Retinal pigment epithelial cell (primary cell): ENCODE measurements at regions not wholly inside any gene's neighbourhood (a gene's known extent, or its start where the extent isn't known, plus 50 kb on each side); places are given as distances from the start of the nearest gene placed in this dataset.
A peak's percentile ranks its signal among the peaks of the same experiment; 100 is the strongest.
"Not testable (repeated sequence)": the region's sequence is repeated elsewhere in the genome, so short reads cannot be mapped to it uniquely, and the experiment has no call there.

Experiments
- DNase-seq: peaks from one replicate; pipeline ENCODE4 v3.0.0-alpha.2; 2010; ENCODE audit warnings: low read depth
- H3K4me3 ChIP-seq: 2 replicates; pipeline ENCODE4 v1.5.1; 2011; ENCODE audit warnings: mild to moderate bottlenecking, low read length, control low read depth, moderate library complexity
- CTCF ChIP-seq: conservative IDR thresholded peaks from 2 replicates; pipeline ENCODE4 v1.5.1; 2011; ENCODE audit warnings: low read depth, low read length, control low read depth, inconsistent platforms

- DNase-seq, H3K4me3 ChIP-seq: not testable (repeated sequence)
Observed at GRCh38 chr5:34187441-34187840, 144.4 kb upstream of the C1QTNF3 start.

DNA sequence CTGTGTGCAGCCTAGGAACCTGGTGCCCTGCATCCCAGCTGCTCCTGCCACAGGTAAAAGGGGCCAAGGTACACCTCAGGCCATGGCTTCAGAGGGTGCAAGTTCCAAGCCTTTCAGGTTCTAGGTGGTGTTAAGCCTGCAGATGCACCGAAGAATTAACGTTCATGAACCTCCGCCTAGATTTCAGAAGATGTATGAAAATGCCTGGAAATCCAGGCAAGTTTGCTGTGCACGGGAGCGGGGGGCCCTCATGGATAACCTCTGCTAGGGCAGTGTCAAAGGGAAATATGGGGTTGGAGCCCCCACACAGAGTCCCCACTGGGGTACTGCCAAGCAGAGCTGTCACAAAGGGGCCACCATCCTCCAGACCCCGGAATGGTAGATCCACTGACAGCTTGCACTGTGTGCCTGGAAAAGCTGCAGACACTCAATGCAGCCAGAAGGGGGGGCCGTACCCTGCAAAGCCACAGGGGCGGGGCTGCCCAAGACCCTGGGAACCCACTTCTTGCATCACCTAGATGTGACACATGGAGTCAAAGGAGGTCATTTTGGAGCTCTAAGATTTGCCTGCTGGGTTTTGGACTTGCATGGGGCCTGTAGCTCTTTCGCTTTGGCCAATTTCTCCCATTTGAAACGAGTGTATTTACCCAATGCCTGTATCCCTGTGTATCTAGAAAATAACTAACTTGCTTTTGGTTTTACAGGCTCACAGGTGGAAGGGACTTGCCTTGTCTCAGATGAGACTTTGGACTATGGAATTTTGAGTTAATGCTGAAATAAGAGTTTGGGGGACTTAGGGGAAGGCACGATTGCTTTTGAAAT is 145.2 kb upstream of the C1QTNF3 start:
- H3K4me3 ChIP-seq, DNase-seq: not testable (repeated sequence)
- TF ChIP-seq CTCF: peak; percentile 53

GRCh38 chr5:34189246-34189645 is 146.2 kb upstream of the C1QTNF3 start:
- H3K4me3 ChIP-seq, DNase-seq: not testable (repeated sequence)

- H3K4me3 ChIP-seq, DNase-seq: not testable (repeated sequence)
Observed at GRCh38 chr5:34189752-34190411, 146.9 kb upstream of the C1QTNF3 start.

- not testable (repeated sequence) for DNase-seq, H3K4me3 ChIP-seq
Observed at GRCh38 chr5:34190466-34190865, 147.5 kb upstream of the C1QTNF3 start.

DNA sequence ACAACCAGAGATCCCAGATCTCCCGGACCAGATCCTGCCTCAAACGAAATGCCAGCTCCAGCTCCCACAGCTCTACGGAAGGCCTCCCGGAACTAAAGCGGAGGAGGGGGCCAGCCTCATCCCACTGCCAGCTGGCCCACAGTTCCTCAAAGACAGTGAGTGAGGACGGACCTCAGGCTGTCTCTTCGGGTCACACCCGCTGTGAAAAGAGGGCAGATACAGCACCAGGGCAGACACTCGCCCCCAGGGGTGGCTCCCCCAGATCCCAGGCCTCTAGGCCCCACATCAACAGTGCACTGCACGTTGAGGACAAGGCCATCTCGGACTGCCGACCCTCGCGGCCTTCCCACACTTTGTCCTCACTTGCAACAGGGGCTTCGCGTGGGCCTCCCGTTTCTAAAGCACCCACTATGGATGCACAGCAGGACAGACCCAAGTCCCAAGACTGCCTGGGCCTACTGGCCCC is 148.3 kb upstream of the C1QTNF3 start:
- DNase-seq, H3K4me3 ChIP-seq: not testable (repeated sequence)

DNA sequence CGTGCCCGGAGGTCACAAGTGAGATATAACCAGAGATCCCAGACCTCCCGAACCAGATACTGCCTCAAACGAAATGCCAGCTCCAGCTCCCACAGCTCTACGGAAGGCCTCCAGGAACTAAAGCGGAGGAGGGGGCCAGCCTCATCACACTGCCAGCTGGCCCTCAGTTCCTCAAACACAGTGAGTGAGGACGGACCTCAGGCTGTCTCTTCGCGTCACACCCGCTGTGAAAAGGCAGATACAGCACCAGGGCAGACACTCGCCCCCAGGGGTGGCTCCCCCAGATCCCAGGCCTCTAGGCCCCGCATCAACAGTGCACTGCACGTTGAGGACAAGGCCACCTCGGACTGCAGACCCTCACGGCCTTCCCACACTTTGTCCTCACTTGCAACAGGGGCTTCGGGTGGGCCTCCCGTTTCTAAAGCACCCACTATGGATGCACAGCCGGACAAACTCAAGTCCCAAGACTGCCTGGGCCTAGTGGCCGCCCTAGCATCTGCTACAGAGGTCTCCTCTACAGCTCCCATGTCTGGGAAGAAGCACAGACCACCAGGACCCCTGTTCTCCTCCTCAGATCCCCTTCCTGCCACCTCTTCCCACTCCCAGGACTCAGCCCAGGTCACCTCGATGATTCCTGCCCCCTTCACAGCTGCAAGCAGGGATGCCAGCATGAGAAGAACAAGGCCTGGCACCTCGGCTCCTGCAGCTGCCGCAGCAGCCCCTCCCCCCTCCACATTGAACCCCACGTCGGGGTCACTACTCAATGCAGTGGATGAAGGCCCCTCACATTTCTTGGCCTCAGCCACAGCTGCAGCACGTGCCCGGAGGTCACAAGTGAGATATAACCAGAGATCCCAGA is 149.3 kb upstream of the C1QTNF3 start:
- not testable (repeated sequence) for H3K4me3 ChIP-seq, DNase-seq

- H3K4me3 ChIP-seq, DNase-seq: not testable (repeated sequence)
Observed at GRCh38 chr5:34192923-34193262, 149.9 kb upstream of the C1QTNF3 start.

DNA sequence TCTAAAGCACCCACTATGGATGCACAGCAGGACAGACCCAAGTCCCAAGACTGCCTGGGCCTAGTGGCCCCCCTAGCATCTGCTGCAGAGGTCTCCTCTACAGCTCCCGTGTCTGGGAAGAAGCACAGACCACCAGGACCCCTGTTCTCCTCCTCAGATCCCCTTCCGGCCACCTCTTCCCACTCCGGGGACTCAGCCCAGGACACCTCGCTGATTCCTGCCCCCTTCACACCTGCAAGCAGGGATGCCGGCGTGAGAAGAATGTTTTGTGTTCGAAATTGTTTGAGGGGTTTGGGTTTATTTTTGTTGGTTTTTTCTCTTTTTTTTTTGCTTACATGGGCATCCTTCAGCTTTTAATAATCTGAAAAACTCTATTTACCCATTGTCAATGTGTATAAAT is 150.3 kb upstream of the C1QTNF3 start:
- not testable (repeated sequence) for DNase-seq, H3K4me3 ChIP-seq

DNA sequence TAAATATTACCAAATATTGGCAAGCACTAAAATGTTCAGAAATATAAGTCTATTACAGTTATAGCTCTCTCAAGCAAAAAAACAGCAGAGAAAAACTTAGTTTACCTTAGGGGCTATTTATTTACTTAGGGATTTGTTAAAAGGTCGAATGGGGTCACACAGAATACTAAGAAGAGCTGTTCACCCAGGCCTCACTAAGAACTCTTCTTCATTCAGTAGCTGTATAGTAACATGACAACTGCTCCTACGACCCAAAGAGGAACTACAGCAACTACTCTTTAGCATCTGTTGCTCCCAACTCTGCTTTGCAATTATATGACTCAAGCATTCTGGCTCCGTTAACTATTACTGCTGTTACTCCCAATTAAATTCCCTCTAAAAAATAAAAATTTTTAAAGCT is 150.8 kb upstream of the C1QTNF3 start:
- not testable (repeated sequence) for H3K4me3 ChIP-seq, DNase-seq

GRCh38 chr5:34196091-34196490 is 153.1 kb upstream of the C1QTNF3 start:
- H3K4me3 ChIP-seq, DNase-seq: not testable (repeated sequence)

GRCh38 chr5:34205347-34205746 is 162.3 kb upstream of the C1QTNF3 start:
- not testable (repeated sequence) for DNase-seq, H3K4me3 ChIP-seq

DNA sequence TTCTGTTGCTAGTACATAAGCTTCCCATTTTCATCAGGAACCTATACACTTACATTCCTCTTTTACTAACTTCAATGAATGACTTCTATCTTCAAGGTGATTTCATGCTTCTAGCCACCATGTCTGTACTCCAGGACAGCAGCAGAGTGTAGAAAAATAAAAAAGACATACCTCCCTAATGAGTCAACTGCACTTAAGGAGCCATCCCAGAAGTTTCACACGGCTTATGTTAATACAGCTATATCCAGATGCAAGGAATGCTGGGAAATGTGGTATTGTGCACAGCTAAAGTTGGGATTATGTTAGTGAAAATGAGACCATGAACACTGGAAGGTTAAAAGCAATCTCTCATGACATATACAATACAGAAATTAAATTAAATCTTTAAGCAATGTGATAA is 174.4 kb upstream of the C1QTNF3 start:
- H3K4me3 ChIP-seq: not testable (repeated sequence)
- DNase-seq: peak; percentile 49

DNA sequence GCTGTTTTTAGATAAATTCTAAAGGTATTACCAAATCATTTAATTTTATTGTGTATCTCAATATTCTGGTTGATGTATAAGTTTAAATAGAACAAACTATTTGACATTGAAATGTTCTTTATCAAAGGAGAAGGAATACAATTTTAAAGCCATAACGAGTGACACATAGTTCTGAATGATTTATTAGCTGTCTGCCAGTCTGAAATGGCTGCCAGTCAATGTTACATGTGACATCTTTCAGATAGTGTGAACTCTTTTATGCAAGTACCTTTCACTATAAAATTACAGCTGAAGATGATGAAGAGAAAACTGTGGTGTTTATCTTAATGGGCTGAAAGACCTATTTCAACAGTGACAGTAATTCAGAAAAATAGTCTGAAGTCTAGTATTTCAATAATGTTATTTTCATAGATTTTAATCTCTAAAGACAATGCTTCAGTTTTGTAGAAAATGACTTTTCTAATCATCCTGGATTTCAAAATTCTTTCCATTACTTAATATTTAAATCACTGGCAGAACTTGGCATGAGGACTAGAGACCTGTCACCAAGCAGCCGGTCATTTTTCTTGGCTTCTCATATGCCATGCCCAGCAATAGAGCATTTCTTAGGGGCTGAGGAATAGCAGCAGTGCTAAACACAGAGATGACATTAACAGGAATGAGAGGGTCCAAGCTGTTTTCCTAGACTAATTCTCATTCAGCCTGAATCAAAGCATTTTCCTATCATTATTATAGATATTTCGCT is 178.5 kb upstream of the C1QTNF3 start:
- not testable (repeated sequence) for DNase-seq, H3K4me3 ChIP-seq

DNA sequence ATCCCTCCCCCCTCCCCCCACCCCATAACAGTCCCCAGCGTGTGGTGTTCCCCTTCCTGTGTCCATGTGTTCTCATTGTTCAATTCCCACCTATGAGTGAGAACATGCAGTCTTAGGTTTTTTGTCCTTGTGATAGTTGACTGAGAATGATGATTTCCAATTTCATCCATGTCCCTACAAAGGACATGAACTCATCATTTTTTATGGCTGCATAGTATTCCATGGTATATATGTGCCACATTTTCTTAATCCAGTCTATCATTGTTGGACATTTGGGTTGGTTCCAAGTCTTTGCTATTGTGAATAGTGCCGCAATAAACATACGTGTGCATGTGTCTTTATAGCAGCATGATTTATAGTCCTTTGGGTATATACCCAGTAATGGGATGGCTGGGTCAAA is 180.1 kb upstream of the C1QTNF3 start:
- DNase-seq, H3K4me3 ChIP-seq: not testable (repeated sequence)

GRCh38 chr5:34230402-34230801 is 187.4 kb upstream of the C1QTNF3 start:
- not testable (repeated sequence) for DNase-seq

DNA sequence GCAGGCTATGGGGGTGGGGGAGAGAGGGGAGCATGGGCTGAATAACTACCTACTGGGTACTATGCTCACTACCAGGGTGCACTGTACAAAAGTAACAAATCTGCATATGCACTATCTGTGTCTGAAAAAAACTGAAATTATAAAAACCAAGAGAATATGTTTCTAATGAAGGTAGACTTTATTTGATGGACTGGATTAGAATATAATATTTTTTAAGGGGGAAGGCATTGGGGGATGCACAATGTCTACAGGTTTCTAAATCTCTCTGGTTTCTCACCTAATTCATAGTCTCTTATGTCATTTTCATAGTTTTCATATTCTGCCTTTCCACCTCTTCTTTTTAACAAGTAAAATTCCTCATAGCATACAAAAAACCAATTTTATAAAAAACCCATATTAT is 200.8 kb upstream of the C1QTNF3 start:
- H3K4me3 ChIP-seq: peak overlapping the region; percentile 37
- not testable (repeated sequence) for DNase-seq

More at GRCh38 chr5:34230402-34230801, 187.4 kb upstream of the C1QTNF3 start:
- H3K4me3 ChIP-seq: not testable (repeated sequence)
